Bronchial epithelial cell (primary cell): ENCODE measurements at regions not wholly inside any gene's neighbourhood (a gene's known extent, or its start where the extent isn't known, plus 50 kb on each side); places are given as distances from the start of the nearest gene placed in this dataset.

Experiments used
- DNase-seq: peaks from one replicate; pipeline ENCODE4 v3.0.0-alpha.2; 2010; ENCODE audit warnings: low read depth
- FAIRE-seq: peaks from 2 replicates; lab custom pipeline; 2011; peaks lifted over from hg19 to GRCh38; lab: Jason Lieb, UNC
- H3K27me3 ChIP-seq: 2 replicates; pipeline ENCODE4 v1.5.1; 2011; ENCODE audit warnings: low read length; ENCODE audit not compliant: control insufficient read depth, insufficient read depth
- H3K36me3 ChIP-seq: 2 replicates; pipeline ENCODE4 v1.5.1; 2011; ENCODE audit warnings: low read length; ENCODE audit not compliant: control insufficient read depth, insufficient read depth
- H3K4me3 ChIP-seq: 2 replicates; pipeline ENCODE4 v1.5.1; 2011; ENCODE audit warnings: mild to moderate bottlenecking, low read depth, low read length, control low read depth
- CTCF ChIP-seq: IDR thresholded peaks from 2 replicates; pipeline ENCODE4 v1.5.1; 2011; ENCODE audit warnings: mild to moderate bottlenecking, moderate library complexity, low read length, control low read depth, inconsistent platforms; ENCODE audit not compliant: insufficient read depth, severe bottlenecking

- Histone ChIP-seq H3K4me3 (no peak overlapping the region), H3K27me3 (no peaks in the 10 kb centered on the region), H3K36me3 (peaks cover 3% of the 10 kb centered on the region)
- DNase-seq, result no peak
- FAIRE-seq, result no peak
- TF ChIP-seq CTCF, result no peak
These were observed 405.5 kb downstream of the SHQ1 start for GRCh38 chr3:72442759-72443158.

GRCh38 chr3:72441284-72441994 is 406.8 kb downstream of the SHQ1 start:
- DNase-seq (peak; percentile 8), FAIRE-seq (no peak)
- Histone ChIP-seq H3K36me3 (peaks cover 3% of the 10 kb centered on the region), H3K27me3 (no peaks in the 10 kb centered on the region), H3K4me3 (no peak overlapping the region)
- no peak for TF ChIP-seq CTCF

GRCh38 chr3:72440491-72440890 is 407.8 kb downstream of the SHQ1 start:
- no peak for TF ChIP-seq CTCF

GRCh38 chr3:72439321-72440183 is 408.7 kb downstream of the SHQ1 start:
- DNase-seq (no peak), FAIRE-seq (no peak)
- H3K27me3 ChIP-seq, result no peaks in the 10 kb centered on the region
- no peak for TF ChIP-seq CTCF
- H3K4me3 ChIP-seq, result no peak overlapping the region
- H3K36me3 ChIP-seq, result peaks cover 3% of the 10 kb centered on the region

More at GRCh38 chr3:72440491-72440890, 407.8 kb downstream of the SHQ1 start:
- DNase-seq, result no peak
- Histone ChIP-seq H3K36me3 (peaks cover 3% of the 10 kb centered on the region), H3K27me3 (no peaks in the 10 kb centered on the region), H3K4me3 (no peak overlapping the region)
- no peak for FAIRE-seq

GRCh38 chr3:72437661-72438406 is 410.4 kb downstream of the SHQ1 start:
- peak; percentile 5 for DNase-seq
- TF ChIP-seq CTCF, result no peak
- Histone ChIP-seq H3K4me3 (no peak overlapping the region), H3K36me3 (peaks cover 3% of the 10 kb centered on the region), H3K27me3 (no peaks in the 10 kb centered on the region)
- no peak for FAIRE-seq
